GDM1 (cell line): ENCODE measurements at regions not wholly inside any gene's neighbourhood (a gene's known extent, or its start where the extent isn't known, plus 50 kb on each side); places are given as distances from the start of the nearest gene placed in this dataset.

ENCODE experiments used
- DNase-seq: peaks from one replicate; lab custom pipeline; 2025; lab: John Stamatoyannopoulos, UW

DNA sequence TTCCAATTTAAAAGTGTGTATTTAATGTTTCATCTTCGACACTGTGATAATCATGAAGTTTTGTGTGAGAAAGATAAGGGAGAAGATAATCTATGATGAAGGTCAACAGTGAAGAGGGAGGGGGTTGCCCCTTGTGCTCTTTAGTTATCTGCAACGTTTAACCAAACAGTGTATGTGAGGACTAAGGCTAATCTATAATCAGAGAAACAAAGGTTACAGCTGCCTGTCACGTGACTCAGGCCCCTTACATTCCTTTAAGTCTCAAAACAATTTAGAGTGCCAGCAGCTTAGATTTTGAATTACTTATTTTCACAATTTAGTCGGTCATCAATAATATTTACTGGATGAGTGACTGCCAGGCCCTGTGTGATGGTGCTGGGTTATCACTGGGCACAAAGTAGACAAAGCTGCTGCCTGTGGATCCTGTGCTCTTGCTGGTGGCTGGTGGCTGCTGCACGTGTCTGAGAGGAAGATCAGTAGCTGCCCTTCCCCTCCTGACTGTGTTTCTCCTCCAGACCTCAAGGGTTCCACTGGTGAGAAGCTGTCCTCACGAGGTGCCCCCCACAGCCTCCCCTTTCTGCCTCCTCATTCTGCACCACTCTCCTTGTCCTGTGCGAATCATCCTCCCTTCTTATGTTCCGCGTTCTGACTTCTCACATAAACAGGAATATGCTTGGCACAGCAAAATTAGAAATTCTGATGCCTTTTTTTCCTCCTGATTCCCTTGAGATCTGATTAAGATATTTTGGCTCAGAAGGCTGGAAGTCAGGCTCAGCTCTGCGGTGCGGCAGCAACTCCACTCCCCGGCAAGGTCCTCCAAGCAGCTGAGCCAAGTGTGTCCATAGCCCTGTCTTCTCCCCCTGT is 331.1 kb upstream of the B3GAT1 start:
- no peak for DNase-seq

DNA sequence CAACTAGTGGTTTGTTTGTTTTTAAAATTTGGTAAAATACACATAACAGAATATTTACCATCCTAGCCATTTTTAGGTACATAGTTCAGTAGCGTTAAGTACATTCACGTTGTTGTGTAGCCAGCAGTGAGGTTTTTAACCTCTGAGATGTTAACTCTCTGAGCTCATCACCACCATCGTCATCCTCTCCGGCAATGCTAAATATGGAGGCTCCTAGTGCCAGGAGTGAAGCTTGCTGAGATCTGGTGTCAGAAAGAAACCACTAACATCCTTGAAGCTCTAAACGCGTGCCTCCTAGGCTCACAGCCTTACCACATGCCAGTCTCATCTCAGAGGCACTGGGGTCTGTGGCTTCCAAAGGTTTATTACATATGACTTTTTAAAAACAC is 330.2 kb upstream of the B3GAT1 start:
- no peak for DNase-seq

GRCh38 chr11:134741453-134742223 is 329.6 kb upstream of the B3GAT1 start:
- no peak for DNase-seq

DNA sequence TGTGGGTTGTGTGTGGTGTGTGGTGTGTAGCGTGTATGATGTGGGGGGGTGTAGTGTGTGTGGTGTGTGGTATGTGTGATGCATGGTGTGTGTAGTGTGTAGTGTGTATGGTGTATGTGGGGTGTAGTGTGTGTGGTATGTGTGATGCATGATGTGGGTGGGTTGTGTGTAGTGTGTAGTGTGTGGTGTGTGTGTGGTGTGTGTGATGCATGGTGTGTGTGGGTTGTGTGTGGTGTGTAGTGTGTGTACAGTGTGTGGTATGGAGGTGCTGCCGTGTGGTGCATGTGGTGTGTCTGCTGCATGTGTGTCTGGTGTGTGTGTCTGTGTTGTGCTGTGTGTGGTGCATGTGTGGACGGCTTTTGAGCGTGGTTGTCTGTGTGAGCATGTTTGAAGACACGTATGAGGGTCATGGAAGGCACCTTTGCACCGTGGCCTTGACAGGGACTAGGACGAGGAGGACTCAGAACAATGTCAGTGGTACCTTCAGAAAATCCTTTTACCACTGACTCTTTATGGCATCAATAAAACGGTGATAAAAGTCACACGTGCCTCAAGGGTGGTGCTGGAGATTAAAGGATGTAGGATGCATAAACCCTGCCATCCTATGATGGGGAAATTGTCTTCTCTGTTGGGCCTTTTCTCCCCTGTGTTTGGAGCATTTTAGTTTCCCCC is 328.7 kb upstream of the B3GAT1 start:
- DNase-seq: no peak

DNA sequence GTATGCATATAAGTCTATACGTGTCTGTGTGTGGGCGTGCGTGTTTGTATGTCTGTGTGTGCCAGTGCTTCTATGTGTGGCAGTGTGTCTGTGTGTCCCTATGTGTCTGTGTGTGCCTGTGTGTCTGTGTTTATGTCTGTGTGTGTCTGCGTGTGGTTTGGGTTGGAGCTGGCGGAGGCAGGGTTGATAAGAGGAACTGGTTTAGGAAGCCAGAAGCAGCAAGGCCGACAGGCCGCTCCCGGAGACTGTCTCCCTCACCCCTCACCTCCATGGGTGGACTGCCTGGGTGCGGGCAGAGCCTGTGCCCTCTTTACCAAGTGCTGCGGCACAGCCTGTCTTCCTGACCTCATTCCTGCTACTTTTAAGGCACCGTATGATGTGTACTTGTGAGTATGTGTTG is 327.1 kb upstream of the B3GAT1 start:
- no peak for DNase-seq

GRCh38 chr11:134738581-134738980 is 326.5 kb upstream of the B3GAT1 start:
- DNase-seq: no peak

- DNase-seq: no peak
Observed at GRCh38 chr11:134737563-134738510, 325.8 kb upstream of the B3GAT1 start.

DNA sequence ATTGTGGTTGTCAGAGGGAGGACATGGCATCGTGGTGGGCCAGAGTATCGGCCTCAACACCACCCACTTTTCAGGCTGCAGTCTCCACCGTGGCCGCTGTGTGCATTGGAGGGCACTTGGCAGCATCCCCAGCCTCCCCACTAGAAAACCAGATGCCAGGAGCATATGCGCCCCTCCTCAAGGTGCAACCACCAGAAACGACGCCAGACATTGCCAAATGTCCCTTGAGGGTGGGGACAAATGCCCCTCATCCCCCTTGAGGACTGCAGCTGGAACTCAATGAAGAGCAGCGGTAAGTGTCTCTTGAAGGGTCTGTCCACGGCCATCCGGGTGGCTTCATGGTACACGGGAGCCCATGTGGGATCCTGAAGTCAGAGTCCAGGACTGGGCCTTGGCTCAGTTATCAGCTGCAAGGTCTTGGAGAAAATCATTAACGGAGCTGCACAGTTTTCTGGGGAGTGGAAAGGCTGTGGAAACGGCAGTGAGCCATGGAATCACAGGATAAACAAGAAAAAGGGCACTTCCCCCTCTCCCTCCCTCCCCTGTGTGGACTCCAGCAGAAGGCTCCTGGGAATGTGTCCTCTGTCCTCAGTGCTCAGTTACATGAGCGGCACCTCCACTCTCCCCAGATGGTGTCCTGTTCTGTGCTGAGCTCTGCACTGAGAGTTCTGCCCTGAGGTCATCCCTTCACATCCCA is 324.4 kb upstream of the B3GAT1 start:
- no peak for DNase-seq

DNA sequence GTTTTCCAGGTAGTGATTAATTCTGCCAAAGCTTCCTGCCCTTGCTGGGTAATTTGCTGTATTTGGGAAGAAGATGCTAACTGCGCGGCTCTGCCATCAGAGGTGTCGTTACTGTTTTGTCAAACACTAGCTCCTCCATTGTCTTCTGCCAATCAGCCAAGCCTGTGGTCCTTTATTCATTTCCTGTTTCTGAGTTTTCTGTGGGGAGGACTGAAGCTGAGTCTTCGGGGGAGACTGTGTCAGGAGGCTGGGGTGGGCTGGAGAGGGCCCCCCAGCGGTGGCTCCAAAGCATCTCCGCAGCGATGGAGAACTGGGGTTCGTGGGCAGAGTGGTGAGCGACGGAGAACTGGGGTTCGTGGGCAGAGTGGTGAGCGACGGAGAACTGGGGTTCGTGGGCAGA is 322.9 kb upstream of the B3GAT1 start:
- no peak for DNase-seq

GRCh38 chr11:134734141-134734845 is 322.3 kb upstream of the B3GAT1 start:
- no peak for DNase-seq

DNA sequence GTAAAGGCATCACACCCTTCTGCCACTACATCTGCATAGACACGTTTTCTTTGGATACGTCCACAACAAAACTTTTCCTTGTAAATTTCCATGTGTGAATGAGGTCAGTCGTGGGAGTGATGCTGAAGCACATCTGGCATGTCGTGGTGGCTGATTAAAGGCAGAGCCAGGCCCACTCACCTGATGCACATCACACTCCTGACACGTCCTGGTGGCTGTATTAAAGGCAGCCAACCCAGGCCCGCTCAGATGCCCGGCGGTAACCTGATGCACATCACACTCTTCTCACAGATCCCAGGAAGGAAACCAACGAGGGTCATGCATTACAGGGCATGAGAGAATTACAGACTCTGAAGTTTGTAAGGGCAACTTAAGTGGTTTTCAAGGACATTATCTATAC is 321.6 kb upstream of the B3GAT1 start:
- DNase-seq: no peak

DNA sequence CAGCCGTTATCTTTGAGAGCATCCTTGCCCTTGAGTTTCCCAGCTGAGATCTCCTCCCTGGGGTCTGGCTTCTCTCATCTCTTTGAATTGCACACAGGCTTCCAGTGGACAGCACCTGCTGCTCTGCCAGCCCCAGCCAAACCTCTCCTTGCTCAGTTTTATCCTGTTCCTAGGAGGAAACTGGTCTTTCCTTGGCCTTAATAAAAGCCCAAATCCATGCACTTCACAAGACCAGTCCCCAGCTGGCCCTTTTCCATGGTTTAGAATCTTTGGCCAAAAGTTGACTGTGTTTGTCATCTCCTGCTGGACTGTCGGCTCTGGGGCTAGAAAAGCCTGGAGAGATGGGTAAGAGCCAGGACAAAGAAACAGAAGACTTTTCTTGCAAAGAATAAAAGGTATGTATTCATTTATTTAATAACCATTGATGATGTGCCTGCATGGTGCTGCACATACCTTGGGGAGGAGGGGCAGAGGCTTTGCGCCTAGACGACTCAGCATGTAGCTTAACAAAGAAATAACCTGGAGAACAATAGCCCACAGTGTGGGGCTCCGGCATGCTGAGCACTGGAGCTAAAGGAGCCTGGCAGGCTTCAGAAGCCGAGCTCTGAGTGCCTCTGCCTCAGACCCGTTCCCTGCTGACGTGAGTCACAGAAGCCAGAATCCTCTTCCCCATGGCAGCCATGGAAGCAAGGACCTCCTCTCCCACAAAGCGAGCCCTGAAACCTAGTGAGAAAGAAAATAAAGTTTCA is 319.3 kb upstream of the B3GAT1 start:
- no peak for DNase-seq

DNA sequence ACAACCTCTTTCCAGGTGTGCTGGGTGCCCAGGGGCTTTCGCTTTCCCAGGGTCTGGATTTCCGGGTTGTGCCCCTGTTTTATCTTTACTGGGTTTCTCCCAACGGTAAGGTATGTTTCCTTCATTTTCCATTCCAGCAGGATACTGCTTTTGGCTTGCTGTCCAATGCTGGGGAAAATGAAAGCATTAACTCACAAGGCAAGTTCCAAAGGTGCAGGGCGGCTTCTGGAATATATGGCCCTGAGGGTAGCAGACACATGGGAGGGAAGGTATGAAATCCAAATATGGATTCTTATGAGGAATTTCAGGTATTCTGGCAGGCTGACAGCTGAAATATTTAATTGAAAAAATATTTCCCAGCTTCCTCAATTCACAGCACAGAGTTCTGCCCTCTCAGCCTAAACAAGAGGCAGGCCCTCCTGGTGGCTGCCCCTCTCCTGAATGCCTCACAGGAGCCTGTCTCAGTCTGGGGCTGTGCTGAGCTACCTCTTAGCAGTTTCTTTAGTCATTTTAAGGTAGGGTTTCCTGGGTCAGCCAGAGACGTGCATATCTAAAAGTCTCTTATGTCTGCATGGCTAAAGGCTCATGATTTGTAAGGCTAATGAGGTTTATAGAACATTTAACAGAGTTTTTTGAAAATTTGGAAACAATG is 318.6 kb upstream of the B3GAT1 start:
- no peak for DNase-seq

DNA sequence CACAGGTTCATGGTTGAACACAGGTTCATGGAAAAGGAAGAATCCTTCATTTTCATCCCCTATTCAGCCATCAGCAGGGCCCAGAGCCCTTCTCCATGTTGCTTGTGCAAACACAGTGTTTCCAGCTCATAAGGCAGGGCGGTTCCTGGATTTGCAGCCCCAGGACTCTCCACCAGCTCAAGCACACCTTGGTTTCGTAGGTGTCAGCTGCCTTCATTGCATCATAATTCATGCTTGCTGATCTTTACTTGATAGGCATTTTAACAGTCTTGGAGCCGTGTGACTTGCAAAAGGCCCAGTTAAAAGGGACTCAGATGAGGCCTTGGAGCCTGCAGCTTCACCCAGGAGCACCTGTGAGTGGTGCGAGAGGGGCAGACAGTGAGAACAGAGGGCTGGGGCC is 318.1 kb upstream of the B3GAT1 start:
- no peak for DNase-seq

DNA sequence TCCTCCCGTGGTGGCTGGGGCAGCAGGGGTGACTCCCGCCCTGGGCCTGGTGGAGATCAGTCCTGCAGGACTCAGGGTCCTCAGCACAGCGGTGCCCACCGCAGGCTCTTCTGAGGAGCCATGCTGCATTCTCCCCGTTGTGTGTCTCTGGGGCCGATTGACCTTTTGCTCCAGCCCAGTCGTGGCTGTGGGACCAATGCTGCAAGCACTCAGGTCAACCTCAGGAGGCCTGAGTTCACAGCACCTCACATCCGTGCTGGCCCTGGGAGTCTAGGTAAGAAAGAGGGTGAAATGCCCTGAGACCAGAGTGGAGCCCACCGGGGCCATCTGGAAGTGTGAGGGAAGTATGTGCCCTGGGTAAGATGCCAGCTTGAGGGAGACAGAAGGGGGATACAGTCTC is 316.1 kb upstream of the B3GAT1 start:
- no peak for DNase-seq

- no peak for DNase-seq
Observed at GRCh38 chr11:134727636-134728035, 315.6 kb upstream of the B3GAT1 start.

DNA sequence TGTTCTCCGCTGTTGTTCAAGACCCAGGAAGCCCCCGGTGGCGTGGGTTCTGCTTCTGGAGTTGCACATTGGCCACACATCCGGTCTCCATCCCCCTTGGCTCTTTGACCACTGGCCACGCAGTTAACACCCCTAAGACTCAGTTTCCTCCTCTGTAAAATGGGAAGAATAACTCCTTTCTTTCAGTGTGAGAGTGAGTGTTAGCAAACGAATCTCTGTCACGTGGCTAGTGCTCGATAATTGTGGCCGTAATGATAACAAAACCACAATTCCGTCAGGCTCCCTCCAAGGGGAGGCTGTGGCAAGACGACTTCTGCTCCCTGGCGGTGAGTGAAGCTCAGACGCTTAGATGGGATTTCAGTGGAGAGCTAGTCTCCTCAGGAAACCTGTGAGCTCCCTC is 315.2 kb upstream of the B3GAT1 start:
- DNase-seq: no peak

DNA sequence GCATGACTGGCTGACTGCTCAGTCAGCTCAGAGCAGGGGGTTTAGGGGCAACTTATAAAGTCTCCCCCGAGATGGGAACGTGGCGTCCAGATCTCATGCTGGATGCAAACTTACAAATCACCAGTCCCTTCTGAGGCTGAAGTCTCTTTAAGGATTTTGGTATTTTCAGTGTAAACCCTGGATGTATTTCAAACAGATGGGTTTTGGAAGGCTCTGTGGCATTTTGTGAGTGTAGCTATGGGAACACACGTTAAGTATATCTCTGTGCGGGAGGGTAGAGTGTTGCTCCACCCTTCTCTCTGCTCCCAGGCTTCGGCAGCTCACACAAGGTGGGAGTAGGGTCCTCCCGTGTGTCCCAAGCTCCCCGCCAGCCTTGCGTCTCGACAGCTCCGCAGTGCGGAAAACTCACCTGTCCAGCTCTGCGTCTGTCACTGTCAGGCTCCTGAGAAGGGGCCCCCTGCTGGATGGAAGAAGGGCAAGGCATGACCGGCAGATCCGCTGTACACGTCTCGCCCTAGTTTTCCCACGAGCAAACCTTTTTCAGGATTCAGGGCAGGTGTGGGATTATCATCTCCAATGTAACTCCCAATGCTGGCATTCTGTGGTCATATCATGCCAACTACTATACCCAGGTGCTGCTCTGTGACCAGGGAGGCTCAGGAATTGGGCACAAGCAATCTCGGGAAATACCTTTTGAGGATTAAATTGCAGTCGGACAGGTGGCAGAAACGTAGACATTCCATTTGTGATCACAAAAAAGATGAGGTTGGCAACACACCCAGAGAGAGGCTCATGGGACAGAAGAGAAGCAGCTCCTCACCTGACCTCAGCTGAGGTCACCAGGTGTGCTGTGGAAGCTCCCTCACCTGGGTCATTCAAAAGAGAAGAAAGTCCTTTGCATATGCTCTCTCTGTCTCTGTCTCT is 313.9 kb upstream of the B3GAT1 start:
- DNase-seq: no peak
